ENCODE measurements at regions not wholly inside any gene's neighbourhood (a gene's known extent, or its start where the extent isn't known, plus 50 kb on each side); places are given as distances from the start of the nearest gene placed in this dataset.

DNA sequence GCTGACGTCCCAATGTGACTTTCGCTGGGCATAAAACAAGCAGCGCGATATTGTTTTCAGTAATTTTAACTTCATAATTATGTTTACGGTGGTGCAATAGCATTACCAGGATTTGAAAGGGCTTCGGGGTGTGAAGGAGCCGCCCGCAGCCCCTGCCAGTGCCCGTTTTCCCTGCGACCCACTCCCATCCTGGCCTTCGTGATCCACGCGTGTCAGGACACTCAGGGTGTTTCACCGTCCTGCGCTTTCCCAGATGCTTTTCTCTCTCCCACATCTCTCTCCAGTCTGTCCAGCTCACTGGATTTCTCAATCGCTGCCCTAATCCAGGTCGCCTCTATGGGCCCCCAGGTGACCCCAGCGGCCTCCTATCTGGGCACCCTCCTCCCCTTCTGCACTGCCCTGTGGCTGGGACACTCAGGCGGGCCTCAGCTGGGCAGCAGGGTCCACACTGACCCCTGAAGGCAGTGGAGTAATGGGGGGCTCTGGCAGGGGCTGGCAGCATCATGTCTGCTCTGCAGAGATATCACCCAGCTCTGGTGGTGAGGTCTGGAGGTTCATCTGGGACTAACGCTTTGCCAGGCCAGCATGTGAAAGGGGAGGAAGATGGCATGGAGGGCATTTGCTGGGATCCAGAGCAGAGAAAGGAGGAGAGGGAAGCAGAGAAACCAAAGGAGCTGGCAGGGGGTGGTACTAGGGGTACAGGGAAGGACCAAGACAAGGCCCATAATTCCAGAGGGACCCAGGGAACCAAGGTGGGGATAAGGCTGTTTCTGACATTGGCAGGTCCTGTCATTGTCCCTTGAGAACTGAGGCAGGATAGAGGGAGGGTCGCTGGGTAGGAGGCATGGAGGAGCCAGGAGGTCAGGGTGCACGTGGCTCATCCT, 622.8 kb downstream of the BRD1 start:
- TF ChIP-seq, protein P1, sequence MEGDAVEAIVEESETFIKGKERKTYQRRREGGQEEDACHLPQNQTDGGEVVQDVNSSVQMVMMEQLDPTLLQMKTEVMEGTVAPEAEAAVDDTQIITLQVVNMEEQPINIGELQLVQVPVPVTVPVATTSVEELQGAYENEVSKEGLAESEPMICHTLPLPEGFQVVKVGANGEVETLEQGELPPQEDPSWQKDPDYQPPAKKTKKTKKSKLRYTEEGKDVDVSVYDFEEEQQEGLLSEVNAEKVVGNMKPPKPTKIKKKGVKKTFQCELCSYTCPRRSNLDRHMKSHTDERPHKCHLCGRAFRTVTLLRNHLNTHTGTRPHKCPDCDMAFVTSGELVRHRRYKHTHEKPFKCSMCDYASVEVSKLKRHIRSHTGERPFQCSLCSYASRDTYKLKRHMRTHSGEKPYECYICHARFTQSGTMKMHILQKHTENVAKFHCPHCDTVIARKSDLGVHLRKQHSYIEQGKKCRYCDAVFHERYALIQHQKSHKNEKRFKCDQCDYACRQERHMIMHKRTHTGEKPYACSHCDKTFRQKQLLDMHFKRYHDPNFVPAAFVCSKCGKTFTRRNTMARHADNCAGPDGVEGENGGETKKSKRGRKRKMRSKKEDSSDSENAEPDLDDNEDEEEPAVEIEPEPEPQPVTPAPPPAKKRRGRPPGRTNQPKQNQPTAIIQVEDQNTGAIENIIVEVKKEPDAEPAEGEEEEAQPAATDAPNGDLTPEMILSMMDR (IDR thresholded peaks at IDR 0.05) = no peak
- TF ChIP-seq POLR2AphosphoS5 (IDR thresholded peaks at IDR 0.05) (no peak), POLR2A (IDR thresholded peaks at IDR 0.05) (no peak)
